ENCODE measurements at regions not wholly inside any gene's neighbourhood (a gene's known extent, or its start where the extent isn't known, plus 50 kb on each side); places are given as distances from the start of the nearest gene placed in this dataset.

DNA sequence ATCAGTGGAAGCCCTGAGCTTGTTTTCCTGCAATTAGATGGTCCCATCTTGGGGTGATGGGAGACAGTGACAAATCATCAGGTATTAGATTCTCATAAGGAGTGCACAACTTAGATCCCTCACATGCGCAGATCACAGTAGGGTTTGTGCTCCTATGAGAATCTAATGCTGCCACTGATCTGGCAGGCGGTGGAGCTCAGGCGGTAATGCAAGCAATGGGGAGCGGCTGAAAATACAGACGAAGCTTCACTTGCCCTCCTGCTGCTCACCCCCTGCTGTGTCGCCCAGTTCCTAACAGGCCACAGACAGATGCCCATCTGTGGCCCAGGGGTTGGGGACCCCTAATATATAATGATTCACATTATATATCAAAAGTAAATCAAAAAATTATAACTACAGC, 258.8 kb upstream of the USP15 start:
- Histone ChIP-seq H3K4me2 (ENCODE audit: low read depth, low read length, poor library complexity, severe bottlenecking) (no peak overlapping the region), H3K36me3 (ENCODE audit: insufficient read depth, low read length) (no peaks in the 10 kb centered on the region), H4K20me1 (ENCODE audit: insufficient read depth, low read length, poor library complexity, severe bottlenecking) (no peaks in the 10 kb centered on the region), H3K4me3 (ENCODE audit: low read length, poor library complexity, severe bottlenecking) (no peak overlapping the region), H3K4me1 (ENCODE audit: insufficient read depth, low read length, poor library complexity, severe bottlenecking) (no peaks in the 10 kb centered on the region), H3K9me2 (replicated peaks; ENCODE audit: low read depth, low read length) (no peaks in the 10 kb centered on the region), H2AFZ (ENCODE audit: low read length) (no peak overlapping the region), H3K9ac (ENCODE audit: low read depth, low read length, poor library complexity, severe bottlenecking) (no peak overlapping the region), H3K27me3 (ENCODE audit: insufficient read depth, low read length, poor library complexity, severe bottlenecking) (no peaks in the 10 kb centered on the region), H3K79me2 (ENCODE audit: insufficient read depth, low read length) (no peaks in the 10 kb centered on the region), H3K9me3 (ENCODE audit: insufficient read depth, low read depth, low read length) (no peaks in the 10 kb centered on the region), H3F3A (ENCODE audit: low read depth) (no peaks in the 10 kb centered on the region)
- no peak for TF ChIP-seq EZH2phosphoT487 (IDR thresholded peaks at IDR 0.05; ENCODE audit: borderline replicate concordance)
- TF ChIP-seq, protein P1, sequence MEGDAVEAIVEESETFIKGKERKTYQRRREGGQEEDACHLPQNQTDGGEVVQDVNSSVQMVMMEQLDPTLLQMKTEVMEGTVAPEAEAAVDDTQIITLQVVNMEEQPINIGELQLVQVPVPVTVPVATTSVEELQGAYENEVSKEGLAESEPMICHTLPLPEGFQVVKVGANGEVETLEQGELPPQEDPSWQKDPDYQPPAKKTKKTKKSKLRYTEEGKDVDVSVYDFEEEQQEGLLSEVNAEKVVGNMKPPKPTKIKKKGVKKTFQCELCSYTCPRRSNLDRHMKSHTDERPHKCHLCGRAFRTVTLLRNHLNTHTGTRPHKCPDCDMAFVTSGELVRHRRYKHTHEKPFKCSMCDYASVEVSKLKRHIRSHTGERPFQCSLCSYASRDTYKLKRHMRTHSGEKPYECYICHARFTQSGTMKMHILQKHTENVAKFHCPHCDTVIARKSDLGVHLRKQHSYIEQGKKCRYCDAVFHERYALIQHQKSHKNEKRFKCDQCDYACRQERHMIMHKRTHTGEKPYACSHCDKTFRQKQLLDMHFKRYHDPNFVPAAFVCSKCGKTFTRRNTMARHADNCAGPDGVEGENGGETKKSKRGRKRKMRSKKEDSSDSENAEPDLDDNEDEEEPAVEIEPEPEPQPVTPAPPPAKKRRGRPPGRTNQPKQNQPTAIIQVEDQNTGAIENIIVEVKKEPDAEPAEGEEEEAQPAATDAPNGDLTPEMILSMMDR (conservative IDR thresholded peaks at IDR 0.05; ENCODE audit: low read length), result no peak

DNA sequence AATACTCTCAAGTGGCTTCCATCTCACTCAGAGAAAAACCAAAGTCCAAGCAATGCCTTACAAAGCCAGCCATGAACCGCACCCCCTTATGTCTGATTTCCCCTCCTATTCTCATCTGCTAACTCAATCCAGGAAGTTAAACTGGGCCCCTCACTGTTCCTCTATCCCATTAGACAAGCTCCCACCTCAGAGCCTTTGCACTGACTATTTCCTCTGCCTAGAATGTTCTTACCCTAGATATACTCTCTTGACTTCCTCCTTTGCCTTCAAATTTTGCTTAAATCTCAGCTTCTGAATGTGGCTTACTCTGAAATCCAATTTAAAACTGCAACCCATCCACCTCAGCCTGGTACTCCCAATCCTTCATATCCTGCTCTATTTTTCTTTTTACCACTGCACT, 257.0 kb upstream of the USP15 start:
- no peak overlapping the region for H3K9ac ChIP-seq (ENCODE audit: low read depth, low read length, poor library complexity, severe bottlenecking)
- no peaks in the 10 kb centered on the region for H4K20me1 ChIP-seq (ENCODE audit: insufficient read depth, low read length, poor library complexity, severe bottlenecking)
- no peak overlapping the region for H2AFZ ChIP-seq (ENCODE audit: low read length)
- no peak overlapping the region for H3K4me3 ChIP-seq (ENCODE audit: low read length, poor library complexity, severe bottlenecking)
- no peaks in the 10 kb centered on the region for H3K4me1 ChIP-seq (ENCODE audit: insufficient read depth, low read length, poor library complexity, severe bottlenecking)
- no peaks in the 10 kb centered on the region for H3K79me2 ChIP-seq (ENCODE audit: insufficient read depth, low read length)
- H3K4me2 ChIP-seq (ENCODE audit: low read depth, low read length, poor library complexity, severe bottlenecking), result no peak overlapping the region
- H3K9me3 ChIP-seq (ENCODE audit: insufficient read depth, low read depth, low read length), result no peaks in the 10 kb centered on the region
- no peaks in the 10 kb centered on the region for H3K36me3 ChIP-seq (ENCODE audit: insufficient read depth, low read length)
- no peaks in the 10 kb centered on the region for H3F3A ChIP-seq (ENCODE audit: low read depth)
- H3K27me3 ChIP-seq (ENCODE audit: insufficient read depth, low read length, poor library complexity, severe bottlenecking), result no peaks in the 10 kb centered on the region
- H3K9me2 ChIP-seq (replicated peaks; ENCODE audit: low read depth, low read length), result no peaks in the 10 kb centered on the region
- no peak for TF ChIP-seq EZH2phosphoT487 (IDR thresholded peaks at IDR 0.05; ENCODE audit: borderline replicate concordance)
- TF ChIP-seq, protein P1 (conservative IDR thresholded peaks at IDR 0.05; ENCODE audit: low read length), result no peak

DNA sequence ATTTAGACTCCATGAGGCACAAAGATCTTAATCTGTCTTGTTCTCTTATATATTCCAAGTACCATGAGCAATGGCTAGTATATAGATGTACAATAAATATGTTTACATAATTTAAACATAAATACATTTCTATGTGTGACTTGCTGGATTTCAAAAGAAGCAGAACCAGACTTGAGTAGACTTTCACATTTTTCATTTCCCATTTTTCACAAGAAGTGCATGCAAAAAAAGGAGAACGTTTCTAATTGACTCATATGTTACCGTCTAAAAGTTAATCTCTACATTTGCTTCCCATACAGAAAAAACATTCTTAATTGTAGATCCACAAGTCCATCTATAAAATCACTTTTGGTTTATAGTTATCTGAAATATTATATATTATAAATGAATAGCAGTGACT, 256.5 kb upstream of the USP15 start:
- Histone ChIP-seq H3K36me3 (ENCODE audit: insufficient read depth, low read length) (no peaks in the 10 kb centered on the region), H3K9me3 (ENCODE audit: insufficient read depth, low read depth, low read length) (no peaks in the 10 kb centered on the region), H3K4me3 (ENCODE audit: low read length, poor library complexity, severe bottlenecking) (no peak overlapping the region), H3K79me2 (ENCODE audit: insufficient read depth, low read length) (no peaks in the 10 kb centered on the region), H3K4me1 (ENCODE audit: insufficient read depth, low read length, poor library complexity, severe bottlenecking) (no peaks in the 10 kb centered on the region), H3K4me2 (ENCODE audit: low read depth, low read length, poor library complexity, severe bottlenecking) (no peak overlapping the region), H2AFZ (ENCODE audit: low read length) (no peak overlapping the region), H3F3A (ENCODE audit: low read depth) (no peaks in the 10 kb centered on the region), H3K9ac (ENCODE audit: low read depth, low read length, poor library complexity, severe bottlenecking) (no peak overlapping the region), H4K20me1 (ENCODE audit: insufficient read depth, low read length, poor library complexity, severe bottlenecking) (no peaks in the 10 kb centered on the region), H3K9me2 (replicated peaks; ENCODE audit: low read depth, low read length) (no peaks in the 10 kb centered on the region), H3K27me3 (ENCODE audit: insufficient read depth, low read length, poor library complexity, severe bottlenecking) (no peaks in the 10 kb centered on the region)
- TF ChIP-seq, protein P1 (conservative IDR thresholded peaks at IDR 0.05; ENCODE audit: low read length), result no peak
- TF ChIP-seq EZH2phosphoT487 (IDR thresholded peaks at IDR 0.05; ENCODE audit: borderline replicate concordance), result no peak

Measured in Loucy (cell line).